HCT116 (cell line): ENCODE measurements at regions not wholly inside any gene's neighbourhood (a gene's known extent, or its start where the extent isn't known, plus 50 kb on each side); places are given as distances from the start of the nearest gene placed in this dataset.
"Not testable (repeated sequence)": the region's sequence is repeated elsewhere in the genome, so short reads cannot be mapped to it uniquely, and the experiment has no call there.

ENCODE experiments used
- ATAC-seq: fragments of 200-7000 bp; cut with Tn5 transposase; 2 replicates; pipeline ENCODE4 v1.9.1; 2020; ENCODE audit warnings: mild to moderate bottlenecking, moderate library complexity
- BruUV-seq: library from RNA; stranded (reverse); fragments of 400-500 nt; replicated peaks from 2 replicates; lab custom pipeline; 2021; lab: Mats Ljungman, UMichigan
- CTCF ChIA-PET: fragments of 300-600 bp; sonication (Branson Sonifier 250); formaldehyde crosslinking; loops from one replicate; lab custom pipeline; 2021; ENCODE audit warnings: antibody characterized with exemption; lab: Charles Lee
- POLR2A ChIA-PET: fragments of 300-600, 350-600 bp; sonication (Branson Sonifier 250); formaldehyde crosslinking; loops from one replicate; lab custom pipeline; 2021; ENCODE audit warnings: antibody characterized with exemption; lab: Charles Lee
- RAD21 ChIA-PET, 2 experiments: fragments of 300-600 bp; sonication (Branson Sonifier 250); formaldehyde crosslinking; loops; one replicate each; lab custom pipeline; 2023; ENCODE audit warnings: low total read pairs in 2 of 2; ENCODE audit not compliant: uncharacterized antibody in 2 of 2, unreplicated experiment in 2 of 2, low non-redundant PET in 1 of 2; lab: Charles Lee
- DNase-seq: peaks from one replicate; pipeline ENCODE4 v3.0.0-alpha.2; 2010; ENCODE audit warnings: low read depth, low spot score
- H2AFZ ChIP-seq: fragments of 200-600 bp; shearing (Covaris generic), sonication (generic); 2 replicates; pipeline ENCODE4 v1.6.1; 2017; ENCODE audit warnings: low read depth, mixed run types, mixed read lengths, antibody characterized with exemption, low read length; ENCODE audit not compliant: poor library complexity, severe bottlenecking
- H3K27ac ChIP-seq: 2 replicates; pipeline ENCODE4 v1.5.1; 2012; ENCODE audit warnings: low read depth, low read length
- H3K27me3 ChIP-seq: fragments of 200-600 bp; sonication (generic); 2 replicates; pipeline ENCODE4 v1.6.1; 2016; ENCODE audit warnings: mixed run types, low read length, mixed read lengths; ENCODE audit not compliant: insufficient read depth
- H3K36me3 ChIP-seq, 2 experiments: fragments of 200-500 bp in 1 of 2; fragments of 200-600 bp in 1 of 2; sonication (Bioruptor generic) in 1 of 2; sonication (generic) in 1 of 2; 2 replicates each; pipeline versions ENCODE4 v1.5.1 to v1.6.1; 2014 to 2016; ENCODE audit warnings: low read length in 2 of 2, inconsistent platforms in 1 of 2, mixed read lengths in 1 of 2, mixed run types in 1 of 2; ENCODE audit not compliant: insufficient read depth in 2 of 2, control insufficient read depth in 1 of 2
- H3K4me1 ChIP-seq, 2 experiments: fragments of 200-600 bp in 1 of 2; sonication (generic) in 1 of 2; 2 replicates each; pipeline versions ENCODE4 v1.5.1 to v1.6.1; 2012 to 2017; ENCODE audit warnings: low read length in 2 of 2, inconsistent platforms in 1 of 2, mild to moderate bottlenecking in 1 of 2, mixed read lengths in 1 of 2, mixed run types in 1 of 2, moderate library complexity in 1 of 2; ENCODE audit not compliant: insufficient read depth in 2 of 2, control insufficient read depth in 1 of 2
- H3K4me2 ChIP-seq: fragments of 200-600 bp; sonication (generic); 2 replicates; pipeline ENCODE4 v1.6.1; 2017; ENCODE audit warnings: mixed run types, low read length, mixed read lengths
- H3K4me3 ChIP-seq, 2 experiments: fragments of 200-600 bp in 1 of 2; sonication (generic) in 1 of 2; replicated peaks in 1 of 2; 2 replicates each; pipeline ENCODE4 v1.5.1; 2011 to 2016; ENCODE audit warnings: low read length in 2 of 2, control low read depth in 1 of 2, low read depth in 1 of 2, mild to moderate bottlenecking in 1 of 2, mixed read lengths in 1 of 2, mixed run types in 1 of 2
- H3K79me2 ChIP-seq: fragments of 200-600 bp; sonication (generic); 2 replicates; pipeline ENCODE4 v1.6.1; 2017; ENCODE audit warnings: mild to moderate bottlenecking, mixed run types, low read length, moderate library complexity, mixed read lengths; ENCODE audit not compliant: insufficient read depth
- H3K9ac ChIP-seq: fragments of 200-600 bp; sonication (generic); 2 replicates; pipeline ENCODE4 v1.6.1; 2016; ENCODE audit warnings: low read length, mixed read lengths
- H3K9me2 ChIP-seq: fragments of 200-600 bp; sonication (generic), shearing (Covaris generic); 2 replicates; pipeline ENCODE4 v1.6.1; 2017; ENCODE audit warnings: mixed run types, mild to moderate bottlenecking, moderate library complexity; ENCODE audit not compliant: insufficient read depth
- H3K9me3 ChIP-seq, 2 experiments: fragments of 200-500 bp in 1 of 2; fragments of 200-600 bp in 1 of 2; sonication (Bioruptor generic) in 1 of 2; sonication (generic) in 1 of 2; 2 replicates each; pipeline ENCODE4 v1.6.1; 2014 to 2017; ENCODE audit warnings: low read length in 2 of 2, mixed read lengths in 2 of 2, inconsistent platforms in 1 of 2, low read depth in 1 of 2, mild to moderate bottlenecking in 1 of 2, mixed run types in 1 of 2, moderate library complexity in 1 of 2; ENCODE audit not compliant: control insufficient read depth in 1 of 2, insufficient read depth in 1 of 2
- H4K20me1 ChIP-seq: fragments of 200-600 bp; sonication (generic), shearing (Covaris generic); 2 replicates; pipeline ENCODE4 v1.6.1; 2017; ENCODE audit warnings: mixed run types, mild to moderate bottlenecking, moderate library complexity; ENCODE audit not compliant: insufficient read depth
- CTCF ChIP-seq, 3 experiments: fragments of 200-600 bp in 1 of 3; sonication (generic) in 1 of 3; IDR thresholded peaks in 2 of 3; conservative IDR thresholded peaks in 1 of 3; 2 replicates each; pipeline ENCODE4 v1.5.1; 2012 to 2017; ENCODE audit warnings: low read depth in 2 of 3, low read length in 2 of 3, antibody characterized with exemption in 1 of 3, borderline replicate concordance in 1 of 3, control low read depth in 1 of 3, mild to moderate bottlenecking in 1 of 3, mixed read lengths in 1 of 3, mixed run types in 1 of 3, moderate library complexity in 1 of 3; ENCODE audit not compliant: insufficient read depth in 1 of 3
- EZH2 ChIP-seq: fragments of 200-600 bp; sonication (generic); IDR thresholded peaks from 2 replicates; pipeline ENCODE4 v1.6.1; 2017; ENCODE audit warnings: antibody characterized with exemption, mixed run types
- POLR2A ChIP-seq: IDR thresholded peaks from 2 replicates; pipeline ENCODE4 v1.7.0; 2011; ENCODE audit warnings: borderline replicate concordance; ENCODE audit not compliant: insufficient read depth, insufficient read length; ENCODE audit errors: extremely low read depth
- ZFX ChIP-seq: fragments of 450-650 bp; IDR thresholded peaks from 2 replicates; pipeline ENCODE4 v1.6.1; 2017
- ZNF274 ChIP-seq: fragments of 200-500 bp; sonication (Bioruptor generic); IDR thresholded peaks from 2 replicates; pipeline ENCODE4 v1.6.1; 2014; ENCODE audit warnings: mild to moderate bottlenecking, low read depth, low read length, inconsistent platforms
- intact Hi-C: fragments of 100-400 bp; cut with micrococcal nuclease; formaldehyde crosslinking; loops from 2 replicates; pipeline ENCODE4 v1.10.0; 2022

- H4K20me1 ChIP-seq = no peaks in the 10 kb centered on the region
- CTCF ChIA-PET = no interaction called here
Observed at GRCh38 chr2:208609166-208609804, 202.7 kb downstream of the PTH2R start.

GRCh38 chr2:208615675-208616074 lies 209.1 kb downstream of the PTH2R start:
- not testable (repeated sequence) for H3K36me3 ChIP-seq, H3K9me2 ChIP-seq, H3K9ac ChIP-seq

More at GRCh38 chr2:208609166-208609804, 202.7 kb downstream of the PTH2R start:
- ATAC-seq (no peak), DNase-seq (no peak)
- no TSS peak for BruUV-seq
- Histone ChIP-seq H3K36me3 (no peaks in the 10 kb centered on the region), H3K79me2 (no peaks in the 10 kb centered on the region), H3K4me3 (no peak overlapping the region), H3K9me3 (no peaks in the 10 kb centered on the region), H2AFZ (no peak overlapping the region), H3K4me1 (no peaks in the 10 kb centered on the region), H3K9me2 (no peaks in the 10 kb centered on the region), H3K27ac (no peak overlapping the region), H3K9ac (no peak overlapping the region), H3K27me3 (0 out of 2 replicates have a peak, but pooled peaks cover 3% of the 10 kb centered on the region), H3K4me2 (no peak overlapping the region)
- TF ChIP-seq EZH2 = no peak
- TF ChIP-seq ZNF274 = no peak
- TF ChIP-seq ZFX = no peak
- no peak for TF ChIP-seq POLR2A
- TF ChIP-seq CTCF (IDR thresholded peaks at IDR 0.05 in 2 of 3, conservative IDR thresholded peaks at IDR 0.05 in 1 of 3; ENCODE audit: borderline replicate concordance in 1 of 3, insufficient read depth in 1 of 3, low read depth in 2 of 3, low read length in 2 of 3) = no peak
- RAD21 ChIA-PET = no interaction called here
- POLR2A ChIA-PET = no interaction called here
- intact Hi-C loops = no loop called here

More at GRCh38 chr2:208615675-208616074, 209.1 kb downstream of the PTH2R start:
- H4K20me1 ChIP-seq, H3K27me3 ChIP-seq, BruUV-seq, H3K9me3 ChIP-seq, ATAC-seq, H3K4me1 ChIP-seq, H3K27ac ChIP-seq, intact Hi-C loops, CTCF ChIA-PET, H3K4me2 ChIP-seq, H3K79me2 ChIP-seq, H3K4me3 ChIP-seq, POLR2A ChIA-PET, RAD21 ChIA-PET, DNase-seq, H2AFZ ChIP-seq: not testable (repeated sequence)
